NB4 (cell line): ENCODE measurements at regions not wholly inside any gene's neighbourhood (a gene's known extent, or its start where the extent isn't known, plus 50 kb on each side); places are given as distances from the start of the nearest gene placed in this dataset.

Experiments used
- POLR2A ChIP-seq: IDR thresholded peaks from 2 replicates; pipeline ENCODE4 v1.6.1; 2011; ENCODE audit warnings: mild to moderate bottlenecking; ENCODE audit not compliant: insufficient read length; ENCODE audit errors: extremely low read depth
- TF ChIP-seq, protein P1 (sequence below): IDR thresholded peaks from 2 replicates; pipeline ENCODE4 v1.6.1; 2011; ENCODE audit warnings: low read depth, low read length
- TF ChIP-seq, protein P2 (sequence below): IDR thresholded peaks from one replicate; pipeline ENCODE4 v1.5.1; 2012; ENCODE audit warnings: low read depth, low read length

DNA sequence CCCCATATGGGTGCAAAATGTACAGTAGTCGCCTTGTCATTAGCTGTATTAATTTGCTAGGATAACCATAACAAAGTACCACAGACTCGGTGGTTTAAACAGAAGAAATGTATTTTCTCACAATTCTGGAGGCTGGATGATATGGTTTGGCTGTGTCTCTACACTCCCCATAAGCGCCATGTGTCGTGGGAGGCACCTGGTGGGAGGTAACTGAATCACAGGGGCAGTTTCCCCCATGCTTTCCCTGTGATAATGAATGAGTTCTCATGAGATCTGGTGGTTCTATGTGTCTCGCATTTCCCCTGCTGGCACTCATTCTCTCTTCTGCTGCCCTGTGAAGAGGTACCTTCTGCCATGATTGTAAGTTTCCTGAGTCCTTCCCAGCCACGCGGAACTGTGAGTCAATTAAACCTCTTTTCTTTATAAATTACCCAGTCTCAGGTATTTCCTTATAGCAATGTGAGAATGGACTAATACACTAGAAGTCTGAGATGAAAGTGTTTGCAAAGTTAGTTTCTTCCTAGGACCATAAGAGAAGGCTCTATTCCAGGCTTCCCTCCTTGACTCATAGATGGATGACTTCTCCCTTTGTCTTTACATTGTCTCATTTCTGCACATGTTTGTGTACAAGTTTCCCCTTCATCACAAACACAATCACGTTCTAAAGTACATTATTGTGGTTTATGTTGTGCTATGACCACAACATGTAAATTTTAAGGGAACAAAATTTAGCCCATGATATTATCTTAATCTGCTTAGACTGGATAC is 1442.6 kb downstream of the SUCLG1 start:
- TF ChIP-seq, protein P1, sequence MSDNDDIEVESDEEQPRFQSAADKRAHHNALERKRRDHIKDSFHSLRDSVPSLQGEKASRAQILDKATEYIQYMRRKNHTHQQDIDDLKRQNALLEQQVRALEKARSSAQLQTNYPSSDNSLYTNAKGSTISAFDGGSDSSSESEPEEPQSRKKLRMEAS = no peak
- TF ChIP-seq, protein P2, sequence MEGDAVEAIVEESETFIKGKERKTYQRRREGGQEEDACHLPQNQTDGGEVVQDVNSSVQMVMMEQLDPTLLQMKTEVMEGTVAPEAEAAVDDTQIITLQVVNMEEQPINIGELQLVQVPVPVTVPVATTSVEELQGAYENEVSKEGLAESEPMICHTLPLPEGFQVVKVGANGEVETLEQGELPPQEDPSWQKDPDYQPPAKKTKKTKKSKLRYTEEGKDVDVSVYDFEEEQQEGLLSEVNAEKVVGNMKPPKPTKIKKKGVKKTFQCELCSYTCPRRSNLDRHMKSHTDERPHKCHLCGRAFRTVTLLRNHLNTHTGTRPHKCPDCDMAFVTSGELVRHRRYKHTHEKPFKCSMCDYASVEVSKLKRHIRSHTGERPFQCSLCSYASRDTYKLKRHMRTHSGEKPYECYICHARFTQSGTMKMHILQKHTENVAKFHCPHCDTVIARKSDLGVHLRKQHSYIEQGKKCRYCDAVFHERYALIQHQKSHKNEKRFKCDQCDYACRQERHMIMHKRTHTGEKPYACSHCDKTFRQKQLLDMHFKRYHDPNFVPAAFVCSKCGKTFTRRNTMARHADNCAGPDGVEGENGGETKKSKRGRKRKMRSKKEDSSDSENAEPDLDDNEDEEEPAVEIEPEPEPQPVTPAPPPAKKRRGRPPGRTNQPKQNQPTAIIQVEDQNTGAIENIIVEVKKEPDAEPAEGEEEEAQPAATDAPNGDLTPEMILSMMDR = no peak
- no peak for TF ChIP-seq POLR2A
